A673 (cell line): ENCODE measurements at regions not wholly inside any gene's neighbourhood (a gene's known extent, or its start where the extent isn't known, plus 50 kb on each side); places are given as distances from the start of the nearest gene placed in this dataset.
"Not testable (repeated sequence)": the region's sequence is repeated elsewhere in the genome, so short reads cannot be mapped to it uniquely, and the experiment has no call there.

Experiments
- BruUV-seq: library from RNA; stranded (reverse); fragments of 400-500 nt; replicated peaks from 2 replicates; lab custom pipeline; 2021; lab: Mats Ljungman, UMichigan
- CTCF ChIA-PET: fragments of 300-600 bp; sonication (Branson Sonifier 250); formaldehyde crosslinking; loops from one replicate; lab custom pipeline; 2022; ENCODE audit warnings: antibody characterized with exemption; lab: Charles Lee
- POLR2A ChIA-PET: fragments of 300-600 bp; sonication (Branson Sonifier 250); formaldehyde crosslinking; loops from one replicate; lab custom pipeline; 2022; ENCODE audit warnings: antibody characterized with exemption; ENCODE audit not compliant: low non-redundant PET; lab: Charles Lee
- DNase-seq: peaks from one replicate; pipeline ENCODE4 v3.0.0-alpha.2; 2015; ENCODE audit warnings: low spot score
- H3K27ac ChIP-seq: fragments of 200-600 bp; sonication (generic); 2 replicates; pipeline ENCODE4 v1.5.1; 2016; ENCODE audit warnings: mixed run types, low read depth, mild to moderate bottlenecking, mixed read lengths, antibody characterized with exemption, low read length; ENCODE audit not compliant: poor library complexity, severe bottlenecking
- H3K27me3 ChIP-seq: fragments of 200-600 bp; sonication (generic); replicated peaks from 2 replicates; pipeline ENCODE4 v1.6.1; 2017; ENCODE audit warnings: mixed run types, low read depth, mild to moderate bottlenecking, mixed read lengths, antibody characterized with exemption, low read length; ENCODE audit not compliant: insufficient read depth, poor library complexity
- H3K36me3 ChIP-seq: fragments of 200-600 bp; sonication (generic); 2 replicates; pipeline ENCODE4 v1.6.1; 2016; ENCODE audit warnings: mixed run types, mild to moderate bottlenecking, mixed read lengths, antibody characterized with exemption, low read length; ENCODE audit not compliant: insufficient read depth, poor library complexity, severe bottlenecking
- H3K4me1 ChIP-seq: fragments of 200-600 bp; sonication (generic); 2 replicates; pipeline ENCODE4 v1.6.1; 2017; ENCODE audit warnings: mixed run types, mild to moderate bottlenecking, mixed read lengths, antibody characterized with exemption, low read length; ENCODE audit not compliant: insufficient read depth, poor library complexity, severe bottlenecking
- H3K4me3 ChIP-seq: fragments of 200-600 bp; sonication (generic); 2 replicates; pipeline ENCODE4 v1.5.1; 2016; ENCODE audit warnings: low read depth, mixed run types, mild to moderate bottlenecking, mixed read lengths, low read length; ENCODE audit not compliant: poor library complexity, severe bottlenecking
- H3K9me3 ChIP-seq: fragments of 200-600 bp; sonication (generic); 2 replicates; pipeline ENCODE4 v1.6.1; 2016; ENCODE audit warnings: mixed run types, low read depth, mild to moderate bottlenecking, mixed read lengths, antibody characterized with exemption, low read length; ENCODE audit not compliant: poor library complexity, severe bottlenecking
- EZH2 ChIP-seq: fragments of 200-600 bp; sonication (generic); IDR thresholded peaks from 2 replicates; pipeline ENCODE4 v1.6.1; 2017; ENCODE audit warnings: borderline replicate concordance, low read depth, mild to moderate bottlenecking, mixed read lengths, antibody characterized with exemption, low read length; ENCODE audit not compliant: poor library complexity, severe bottlenecking
- intact Hi-C: fragments of 100-400 bp; cut with micrococcal nuclease; formaldehyde crosslinking; loops from one replicate; pipeline ENCODE4 v1.10.0; 2022; ENCODE audit not compliant: unreplicated experiment
- TF ChIP-seq, protein P1 (sequence below): fragments of 300-800, 200-600 bp; sonication (generic); conservative IDR thresholded peaks from 2 replicates; pipeline ENCODE4 v1.5.1; 2017; ENCODE audit warnings: low read depth, mild to moderate bottlenecking, antibody characterized with exemption, low read length, moderate library complexity, mixed read lengths

DNA sequence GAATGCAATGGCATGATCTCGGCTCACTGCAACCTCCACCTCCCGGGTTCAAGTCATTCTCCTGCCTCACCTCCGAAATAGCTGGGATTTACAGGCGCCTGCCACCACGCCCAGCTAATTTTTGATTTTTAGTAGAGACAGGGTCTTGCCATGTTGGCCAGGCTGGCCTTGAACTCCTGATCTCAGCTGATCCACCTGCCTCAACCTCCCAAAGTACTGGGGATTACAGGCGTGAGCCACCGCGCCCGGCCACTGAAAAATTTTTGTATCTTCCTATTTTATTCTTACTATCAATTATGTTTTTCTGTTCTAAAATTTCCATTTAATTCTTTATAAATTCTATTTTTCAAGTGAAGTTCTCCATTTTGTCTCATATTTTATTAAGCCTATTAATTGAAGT, 730.4 kb downstream of the EDEM1 start:
- ChIA-PET POLR2A (no interaction called here), CTCF (no interaction called here)
- TF ChIP-seq EZH2 = no peak
- TF ChIP-seq, protein P1, sequence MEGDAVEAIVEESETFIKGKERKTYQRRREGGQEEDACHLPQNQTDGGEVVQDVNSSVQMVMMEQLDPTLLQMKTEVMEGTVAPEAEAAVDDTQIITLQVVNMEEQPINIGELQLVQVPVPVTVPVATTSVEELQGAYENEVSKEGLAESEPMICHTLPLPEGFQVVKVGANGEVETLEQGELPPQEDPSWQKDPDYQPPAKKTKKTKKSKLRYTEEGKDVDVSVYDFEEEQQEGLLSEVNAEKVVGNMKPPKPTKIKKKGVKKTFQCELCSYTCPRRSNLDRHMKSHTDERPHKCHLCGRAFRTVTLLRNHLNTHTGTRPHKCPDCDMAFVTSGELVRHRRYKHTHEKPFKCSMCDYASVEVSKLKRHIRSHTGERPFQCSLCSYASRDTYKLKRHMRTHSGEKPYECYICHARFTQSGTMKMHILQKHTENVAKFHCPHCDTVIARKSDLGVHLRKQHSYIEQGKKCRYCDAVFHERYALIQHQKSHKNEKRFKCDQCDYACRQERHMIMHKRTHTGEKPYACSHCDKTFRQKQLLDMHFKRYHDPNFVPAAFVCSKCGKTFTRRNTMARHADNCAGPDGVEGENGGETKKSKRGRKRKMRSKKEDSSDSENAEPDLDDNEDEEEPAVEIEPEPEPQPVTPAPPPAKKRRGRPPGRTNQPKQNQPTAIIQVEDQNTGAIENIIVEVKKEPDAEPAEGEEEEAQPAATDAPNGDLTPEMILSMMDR = no peak
- H3K9me3 ChIP-seq = no peaks in the 10 kb centered on the region
- H3K4me1 ChIP-seq = no peaks in the 10 kb centered on the region
- no peaks in the 10 kb centered on the region for H3K27me3 ChIP-seq
- no TSS peak for BruUV-seq
- no peaks in the 10 kb centered on the region for H3K36me3 ChIP-seq
- no peak overlapping the region for H3K27ac ChIP-seq
- H3K4me3 ChIP-seq = no peak overlapping the region
- no peak for DNase-seq
- intact Hi-C loops = no loop called here

DNA sequence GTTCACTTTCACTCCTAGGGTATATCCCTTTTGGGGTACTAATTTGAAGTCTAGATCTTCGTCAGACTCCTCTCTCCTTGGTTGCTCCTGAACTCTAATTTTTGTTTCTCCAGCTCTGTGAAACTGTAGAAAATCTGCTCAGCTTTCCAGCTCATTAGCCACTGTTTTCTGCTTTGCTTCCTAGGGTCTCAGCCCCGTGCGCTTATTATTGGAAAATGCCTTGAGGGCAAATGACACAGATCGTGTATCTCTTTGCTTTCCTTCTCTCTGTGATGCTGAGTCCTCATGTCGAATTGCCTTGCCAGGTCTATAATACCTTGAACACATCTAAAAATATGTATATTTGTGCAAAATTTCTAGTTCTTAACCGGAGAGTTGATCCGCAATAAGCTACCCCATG, 731.1 kb downstream of the EDEM1 start:
- Histone ChIP-seq H3K27ac (no peak overlapping the region), H3K9me3 (no peaks in the 10 kb centered on the region), H3K27me3 (no peaks in the 10 kb centered on the region), H3K4me1 (no peaks in the 10 kb centered on the region), H3K4me3 (no peak overlapping the region), H3K36me3 (no peaks in the 10 kb centered on the region)
- intact Hi-C loops = no loop called here
- CTCF ChIA-PET = no interaction called here
- POLR2A ChIA-PET = no interaction called here
- no TSS peak for BruUV-seq
- TF ChIP-seq EZH2 = no peak
- TF ChIP-seq, protein P1 = no peak
- no peak for DNase-seq

DNA sequence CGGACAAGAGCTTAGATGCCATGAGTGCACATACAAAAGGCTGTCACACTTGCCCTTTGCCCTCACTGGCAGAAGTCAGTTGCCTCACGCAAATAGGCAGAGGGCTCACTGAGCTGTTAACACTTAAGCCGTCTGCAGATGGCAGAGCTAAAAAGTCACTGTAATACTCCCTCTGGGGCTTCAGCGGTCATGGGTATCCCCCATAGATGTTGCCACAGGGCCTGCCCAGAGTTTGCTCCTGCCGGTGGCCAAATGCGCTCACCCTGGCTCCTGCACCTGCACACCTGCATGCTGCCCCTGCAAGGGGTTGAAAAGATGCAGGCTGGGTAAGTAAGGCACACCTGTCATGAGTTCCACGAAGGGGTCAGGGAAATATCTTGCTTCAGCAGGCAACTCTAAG, 741.5 kb downstream of the EDEM1 start:
- DNase-seq = no peak

DNA sequence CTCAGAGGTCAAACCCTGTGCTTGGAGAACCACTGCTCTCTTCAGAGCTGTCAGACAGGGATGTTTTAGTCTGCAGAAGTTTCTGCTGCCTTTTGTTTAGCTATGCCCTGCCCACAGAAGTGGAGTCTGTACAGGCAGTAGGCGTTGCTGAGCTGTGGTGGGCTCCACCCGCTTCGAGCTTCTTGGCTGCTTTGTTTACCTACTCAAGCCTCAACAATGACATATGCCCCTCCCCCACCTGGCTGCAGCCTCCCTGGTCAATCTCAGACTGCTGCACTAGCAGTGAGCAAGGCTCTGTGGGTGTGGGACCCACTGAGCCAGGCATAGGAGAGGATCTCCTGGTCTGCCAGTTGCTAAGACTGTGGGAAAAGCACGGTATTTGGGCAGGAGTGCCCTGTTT, 756.6 kb downstream of the EDEM1 start:
- H3K27ac ChIP-seq, DNase-seq, H3K9me3 ChIP-seq, H3K36me3 ChIP-seq, CTCF ChIA-PET, H3K4me3 ChIP-seq, H3K27me3 ChIP-seq, intact Hi-C loops, BruUV-seq, POLR2A ChIA-PET, H3K4me1 ChIP-seq: not testable (repeated sequence)

More for the DNA sequence above, 741.5 kb downstream of the EDEM1 start:
- H3K4me1 ChIP-seq = no peaks in the 10 kb centered on the region
- H3K4me3 ChIP-seq = no peak overlapping the region
- ChIA-PET CTCF (no interaction called here), POLR2A (no interaction called here)
- H3K9me3 ChIP-seq = no peaks in the 10 kb centered on the region
- H3K27ac ChIP-seq = no peak overlapping the region
- intact Hi-C loops = no loop called here
- no peaks in the 10 kb centered on the region for H3K36me3 ChIP-seq
- TF ChIP-seq EZH2 = no peak
- TF ChIP-seq, protein P1 = no peak
- H3K27me3 ChIP-seq = no peaks in the 10 kb centered on the region
- no TSS peak for BruUV-seq
